ENCODE measurements at regions not wholly inside any gene's neighbourhood (a gene's known extent, or its start where the extent isn't known, plus 50 kb on each side); places are given as distances from the start of the nearest gene placed in this dataset.
"Not testable (repeated sequence)": the region's sequence is repeated elsewhere in the genome, so short reads cannot be mapped to it uniquely, and the experiment has no call there.

DNA sequence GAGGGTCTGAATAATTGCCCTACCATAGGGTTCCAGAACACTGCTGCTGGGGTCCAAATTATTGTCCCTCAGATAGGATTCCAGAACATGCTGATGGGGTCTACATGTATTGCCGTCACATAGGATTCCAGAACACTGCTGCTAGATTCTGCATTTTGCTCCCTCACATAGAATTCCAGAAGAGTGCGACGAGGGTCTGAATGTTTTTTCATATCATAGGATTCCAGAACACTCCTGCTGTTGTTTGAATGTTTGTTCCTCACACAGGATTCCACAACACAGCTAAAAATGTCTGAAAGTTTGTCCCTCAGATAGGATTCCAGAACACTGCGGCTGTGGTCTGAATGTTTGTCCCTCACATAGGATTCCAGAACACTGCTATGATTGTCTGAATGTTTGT is 198.1 kb downstream of the FOXD4L6 start:
- DNase-seq (ENCODE audit: low read depth, low spot score) = not testable (repeated sequence)

DNA sequence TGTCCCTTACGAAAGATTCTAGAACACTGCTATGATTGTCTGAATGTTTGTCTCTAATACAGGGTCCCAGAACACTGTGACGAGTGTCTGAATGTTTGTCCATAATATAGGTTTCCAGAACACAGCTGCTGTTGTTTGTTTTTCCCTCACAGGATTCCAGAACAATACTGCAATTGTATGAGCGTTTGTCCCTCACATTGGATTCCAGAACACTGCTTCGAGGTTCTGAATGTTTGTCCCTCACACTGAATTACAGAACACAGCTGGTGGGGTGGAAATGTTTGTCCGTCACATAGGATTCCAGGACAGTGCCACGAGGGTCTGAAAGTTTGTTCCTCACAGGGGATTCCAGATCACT is 199.0 kb downstream of the FOXD4L6 start:
- not testable (repeated sequence) for DNase-seq (ENCODE audit: low read depth, low spot score)

DNA sequence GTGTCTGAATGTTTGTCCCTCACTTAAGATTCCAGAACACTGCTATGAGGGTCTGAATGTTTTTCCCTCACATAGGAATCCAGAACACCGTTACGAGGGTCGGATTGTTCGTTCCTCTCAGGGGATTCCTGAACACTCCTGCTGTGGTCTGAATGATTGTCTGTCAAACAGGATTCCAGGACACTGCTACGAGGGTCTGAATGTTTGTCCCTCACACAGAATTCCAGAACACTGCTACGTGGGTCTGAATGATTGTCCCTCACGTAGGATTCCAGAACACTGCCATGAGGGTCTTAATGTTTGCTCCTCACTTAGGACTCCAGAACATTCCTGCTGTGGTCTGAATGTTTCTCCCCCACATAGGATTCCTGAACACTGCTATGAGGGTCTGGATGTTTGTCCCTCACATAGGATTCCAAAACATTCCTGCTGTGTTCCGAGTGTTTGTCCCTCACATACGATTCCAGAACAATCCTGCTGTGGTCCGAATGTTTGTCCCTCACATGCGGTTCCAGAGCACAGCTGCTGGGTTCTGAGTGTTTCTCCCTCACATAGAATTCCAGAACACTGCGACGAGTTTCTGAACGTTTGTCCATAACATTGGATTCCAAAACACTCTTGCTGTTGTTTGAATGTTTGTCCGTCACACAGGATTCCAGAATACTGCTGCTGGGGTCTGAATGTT is 199.5 kb downstream of the FOXD4L6 start:
- DNase-seq (ENCODE audit: low read depth, low spot score) = no peak

DNA sequence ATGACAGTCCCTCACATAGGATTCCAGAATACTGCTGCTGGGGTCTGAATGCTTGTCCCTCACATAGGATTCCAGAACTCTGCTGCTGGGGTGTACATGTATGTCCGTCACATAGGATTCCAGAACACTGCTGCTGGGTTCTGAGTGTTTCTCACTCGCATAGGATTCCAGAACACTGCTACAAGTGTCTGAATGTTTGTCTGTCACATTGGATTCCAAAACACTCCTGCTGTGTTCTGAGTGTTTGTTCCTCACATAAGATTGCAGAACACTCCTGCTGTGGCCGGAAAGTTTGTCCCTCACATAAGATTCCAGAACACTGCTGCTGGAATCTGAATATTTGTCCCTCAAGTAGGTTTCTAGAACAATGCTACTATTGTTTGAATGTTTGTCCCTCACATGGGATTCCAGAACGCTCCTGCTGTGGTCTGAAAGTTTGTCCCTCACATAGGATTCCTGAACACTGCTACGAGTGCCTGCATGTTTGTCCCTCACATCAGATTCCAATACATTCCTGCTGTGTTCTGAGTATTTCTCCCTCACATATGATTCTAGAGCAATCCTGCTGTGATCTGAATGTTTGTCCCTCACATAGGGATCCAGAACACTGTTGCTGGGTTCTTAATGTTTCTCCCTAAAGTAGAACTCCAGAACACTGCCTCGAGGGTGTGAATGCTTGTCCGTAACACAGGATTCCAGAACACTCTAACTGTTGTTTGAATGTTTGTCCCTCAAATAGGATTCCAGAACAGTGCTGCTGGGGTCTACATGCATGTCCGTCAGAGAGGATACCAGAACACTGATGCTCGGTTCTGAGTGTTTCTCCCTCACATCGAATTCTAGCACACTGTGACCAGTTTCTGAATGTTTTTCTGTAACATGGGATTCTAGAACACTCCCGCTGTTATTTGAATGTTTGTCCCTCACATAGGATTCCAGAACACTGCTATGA is 200.4 kb downstream of the FOXD4L6 start:
- DNase-seq (ENCODE audit: low read depth, low spot score) = no peak

DNA sequence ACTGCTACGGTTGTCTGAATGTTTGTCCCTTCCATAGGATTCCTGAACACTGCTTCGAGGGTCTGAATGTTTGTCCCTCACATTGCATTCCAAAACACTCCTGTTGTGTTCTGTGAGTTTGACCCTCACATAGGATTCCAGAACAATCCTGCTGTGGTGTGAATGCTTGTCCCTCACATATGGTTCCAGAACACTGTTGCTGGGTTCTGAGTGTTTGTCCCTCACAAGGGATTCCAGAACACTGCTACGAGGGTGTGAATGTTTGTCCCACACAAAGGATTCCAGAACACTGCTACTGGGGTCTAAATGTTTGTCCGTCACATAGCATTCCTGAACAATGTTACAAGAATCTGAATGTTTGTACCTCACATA is 201.2 kb downstream of the FOXD4L6 start:
- DNase-seq (ENCODE audit: low read depth, low spot score) = no peak

DNA sequence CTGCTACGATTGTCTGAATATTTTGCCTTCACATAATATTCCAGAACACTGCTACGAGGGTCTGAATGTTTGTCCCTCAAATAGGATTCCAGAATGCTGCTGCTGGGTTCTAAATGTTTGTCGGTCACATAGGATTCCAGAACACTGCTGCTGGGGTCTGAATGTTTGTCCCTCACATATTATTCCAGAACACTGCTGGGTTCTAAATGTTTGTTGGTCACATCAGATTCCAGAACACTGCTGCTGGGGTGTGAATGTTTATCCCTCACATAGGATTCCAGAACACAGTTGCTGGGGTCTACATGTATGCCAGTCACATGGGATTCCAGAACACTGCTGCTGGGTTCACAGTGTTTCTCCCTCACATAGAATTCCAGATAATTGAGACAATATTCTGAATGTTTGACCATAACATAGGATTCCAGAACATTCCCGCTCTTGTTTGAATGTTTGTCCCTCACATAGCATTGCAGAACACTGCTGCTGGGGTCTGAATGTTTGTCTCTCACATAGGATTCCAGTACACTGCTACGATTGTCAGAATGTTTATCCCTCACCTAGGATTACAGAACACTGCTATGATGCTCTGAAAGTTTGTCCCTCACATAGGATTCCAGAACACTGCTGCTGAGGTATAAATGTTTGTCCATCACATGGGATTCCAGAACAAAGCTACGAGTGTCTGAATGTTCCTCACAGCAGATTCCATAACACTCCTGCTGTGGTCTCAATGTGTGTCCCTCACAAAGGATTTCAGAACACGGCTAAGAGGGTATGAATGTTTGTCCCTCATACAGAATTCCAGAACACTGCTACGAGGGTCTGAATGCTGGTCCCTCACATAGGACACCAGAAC is 201.8 kb downstream of the FOXD4L6 start:
- no peak for DNase-seq (ENCODE audit: low read depth, low spot score)

DNA sequence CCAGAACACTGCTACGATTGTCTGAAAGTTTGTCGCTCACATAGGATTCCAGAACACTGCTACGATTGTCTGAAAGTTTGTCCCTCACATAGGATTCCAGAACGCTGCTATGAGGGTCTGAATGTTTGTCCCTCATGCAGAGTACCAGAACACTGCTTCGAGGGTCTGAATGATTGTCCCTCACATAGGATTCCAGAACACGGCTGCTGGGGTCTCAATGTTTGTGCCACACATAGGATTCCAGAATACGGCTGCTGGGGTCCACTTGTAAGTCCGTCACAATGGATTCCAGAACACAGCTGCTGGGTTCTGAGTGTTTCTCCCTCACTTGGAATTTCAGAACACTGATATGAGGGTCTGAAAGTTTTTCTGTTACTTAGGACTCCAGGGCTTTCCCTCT is 203.3 kb downstream of the FOXD4L6 start:
- no peak for DNase-seq (ENCODE audit: low read depth, low spot score)

DNA sequence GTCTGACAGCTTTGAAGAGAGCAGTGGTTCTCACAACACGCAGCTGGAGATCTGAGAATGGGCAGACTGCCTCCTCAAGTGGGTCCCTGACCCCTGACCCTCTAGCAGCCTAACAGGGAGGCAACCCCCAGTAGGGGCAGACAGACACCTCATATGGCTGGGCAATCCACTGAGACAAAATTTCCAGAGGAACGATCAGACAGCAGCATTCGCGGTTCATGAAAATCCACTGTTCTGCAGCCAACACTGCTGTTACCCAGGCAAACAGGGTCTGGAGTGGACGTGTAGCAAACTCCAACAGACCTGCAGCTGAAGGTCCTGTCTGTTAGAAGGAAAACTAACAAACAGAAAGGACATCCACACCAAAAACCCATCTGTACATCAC is 212.1 kb downstream of the FOXD4L6 start:
- not testable (repeated sequence) for DNase-seq (ENCODE audit: low read depth, low spot score)

DNA sequence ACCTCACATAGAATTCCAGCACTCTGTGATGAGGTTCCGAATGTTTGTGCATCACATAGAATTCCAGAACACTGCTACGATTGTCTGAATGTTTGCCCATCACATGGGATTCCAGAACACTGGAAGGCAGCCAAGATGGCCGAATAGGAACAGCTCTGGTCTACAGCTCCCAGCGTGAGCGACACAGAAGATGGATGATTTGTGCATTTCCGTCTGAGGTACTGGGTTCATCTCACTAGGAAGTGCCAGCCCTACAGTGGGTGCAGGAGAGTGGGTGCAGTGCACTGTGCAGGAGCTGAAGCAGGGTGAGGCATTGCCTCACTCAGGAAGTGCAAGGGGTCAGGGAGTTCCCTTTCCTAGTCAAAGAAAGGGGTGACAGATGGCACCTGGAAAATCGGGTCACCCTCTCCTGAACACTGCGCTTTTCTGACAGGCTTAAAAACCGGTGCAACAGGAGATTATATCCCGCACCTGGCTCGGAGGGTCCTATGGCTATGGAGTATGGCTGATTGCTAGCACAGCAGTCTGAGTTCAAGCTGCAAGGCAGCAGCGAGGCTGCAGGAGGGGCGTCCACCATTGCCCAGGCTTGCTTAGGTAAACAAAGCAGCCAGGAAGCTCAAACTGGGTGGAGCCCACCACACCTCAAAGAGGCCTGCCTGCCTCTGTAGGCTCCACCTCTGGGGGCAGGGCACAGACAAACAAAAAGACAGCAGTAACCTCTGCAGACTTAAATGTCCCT is 212.7 kb downstream of the FOXD4L6 start:
- not testable (repeated sequence) for DNase-seq (ENCODE audit: low read depth, low spot score)

DNA sequence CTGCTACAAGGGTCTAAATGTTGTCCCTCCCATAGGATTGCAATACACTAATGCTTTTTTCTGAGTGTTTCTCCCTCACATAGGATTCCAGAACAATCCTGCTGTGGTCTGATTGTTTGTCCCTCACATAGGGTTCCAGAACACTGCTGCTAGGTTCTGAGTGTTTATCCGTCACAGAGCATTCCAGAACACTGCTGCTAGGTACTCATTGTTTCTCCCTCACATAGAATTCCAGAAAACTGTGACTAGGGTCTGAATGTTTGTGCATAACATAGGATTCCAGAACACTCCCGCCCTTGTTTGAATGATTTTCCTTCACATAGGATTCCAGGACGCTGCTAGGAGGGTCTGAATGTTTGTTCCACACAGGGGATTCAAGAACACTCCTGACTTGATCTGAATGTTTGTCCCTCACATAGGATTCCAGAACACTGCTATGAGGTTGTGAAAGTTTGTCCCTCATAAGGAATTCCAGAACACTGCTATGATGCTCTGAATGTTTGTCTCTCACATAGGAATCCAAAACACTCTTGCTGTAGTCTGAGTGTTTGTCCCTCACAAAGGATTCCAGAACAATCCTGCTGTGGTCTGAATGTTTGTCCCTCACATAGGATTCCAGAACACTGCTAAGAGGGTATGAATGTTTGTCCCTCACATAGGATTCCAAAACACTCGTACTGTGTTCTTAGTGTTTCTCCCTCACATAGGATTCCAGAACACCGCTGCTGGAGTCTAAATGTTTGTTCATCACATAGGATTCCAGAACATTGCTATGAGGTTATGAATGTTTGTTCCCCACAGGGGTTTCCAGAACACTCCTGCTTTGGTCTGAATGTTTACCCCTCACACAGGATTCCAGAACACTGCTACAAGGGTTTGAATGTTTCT is 213.5 kb downstream of the FOXD4L6 start:
- DNase-seq (ENCODE audit: low read depth, low spot score) = no peak

DNA sequence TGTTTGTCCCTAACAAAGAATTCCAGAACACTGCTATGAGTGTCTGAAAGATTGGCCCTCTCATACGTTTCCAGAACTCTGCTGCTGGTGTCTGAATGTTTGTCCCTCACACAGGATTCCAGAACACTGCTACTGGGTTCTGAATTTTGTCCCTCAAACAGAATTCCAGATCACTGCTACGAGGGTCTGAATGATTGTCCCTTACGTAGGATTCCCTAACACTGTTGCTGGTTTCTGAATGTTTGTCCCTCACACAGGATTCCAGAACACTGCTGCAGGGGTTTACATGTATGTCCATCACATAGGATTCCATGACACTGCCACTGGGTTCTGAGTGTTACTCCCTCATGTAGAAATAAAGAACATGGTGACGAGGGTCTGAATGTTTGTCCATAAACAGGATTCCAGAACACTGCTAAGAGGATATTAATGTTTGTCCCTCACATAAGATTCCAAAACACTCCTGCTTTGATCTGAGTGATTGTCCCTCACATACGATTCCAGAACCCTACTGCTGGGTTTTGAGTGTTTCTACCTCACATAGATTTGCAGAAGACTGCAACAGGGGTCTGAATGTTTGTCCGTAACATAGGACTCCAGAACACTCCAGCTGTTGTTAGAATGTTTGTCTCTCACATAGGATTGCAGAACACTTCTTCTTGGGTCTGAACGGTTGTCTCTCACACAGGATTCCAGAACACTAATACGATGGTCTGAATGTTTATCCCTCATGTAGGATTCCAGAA is 214.4 kb downstream of the FOXD4L6 start:
- DNase-seq (ENCODE audit: low read depth, low spot score) = no peak

DNA sequence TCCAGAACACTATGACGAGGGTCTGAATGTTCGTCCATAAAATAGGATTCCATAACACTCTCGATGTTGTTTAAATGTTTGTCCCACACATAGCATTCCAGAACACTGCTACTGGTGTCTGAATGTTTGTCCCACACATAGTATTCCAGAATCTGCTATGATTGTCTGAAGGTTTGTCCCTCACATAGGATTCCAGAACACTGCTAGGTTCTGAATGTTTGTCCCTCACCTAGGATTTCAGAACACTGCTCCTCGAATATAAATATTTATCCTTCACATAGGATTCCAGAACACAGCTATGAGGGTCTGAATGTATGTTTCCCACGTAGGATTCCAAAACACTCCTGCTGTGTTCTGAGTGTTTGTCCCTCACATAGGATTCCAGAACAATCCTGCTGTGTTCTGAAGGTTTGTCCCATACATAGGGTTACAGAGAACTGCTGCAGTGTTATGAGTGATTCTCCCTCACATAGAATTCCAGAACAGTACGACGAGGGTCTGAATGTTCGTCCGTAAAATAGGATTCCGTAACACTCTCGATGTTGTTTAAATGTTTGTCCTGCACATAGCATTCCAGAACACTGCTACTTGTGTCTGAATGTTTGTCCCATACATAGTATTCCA is 215.3 kb downstream of the FOXD4L6 start:
- DNase-seq (ENCODE audit: low read depth, low spot score) = no peak

DNA sequence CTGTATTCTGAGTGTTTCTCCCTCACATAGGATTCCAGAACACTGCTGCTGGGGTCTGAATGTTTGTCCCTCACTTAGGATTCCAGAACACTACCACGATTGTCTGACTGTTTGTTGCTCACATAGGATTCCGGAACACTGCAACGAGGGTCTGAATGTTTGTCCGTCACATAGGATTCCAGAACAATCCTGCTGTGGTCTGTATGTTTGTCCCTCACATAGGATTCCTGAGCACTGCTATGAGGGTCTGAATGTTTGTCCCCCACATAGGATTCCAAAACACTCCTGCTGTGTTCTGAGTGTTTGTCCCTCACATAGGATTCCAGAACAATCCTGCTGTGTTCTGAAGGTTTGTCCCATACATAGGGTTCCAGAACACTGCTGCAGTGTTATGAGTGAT is 215.8 kb downstream of the FOXD4L6 start:
- DNase-seq (ENCODE audit: low read depth, low spot score) = not testable (repeated sequence)

DNA sequence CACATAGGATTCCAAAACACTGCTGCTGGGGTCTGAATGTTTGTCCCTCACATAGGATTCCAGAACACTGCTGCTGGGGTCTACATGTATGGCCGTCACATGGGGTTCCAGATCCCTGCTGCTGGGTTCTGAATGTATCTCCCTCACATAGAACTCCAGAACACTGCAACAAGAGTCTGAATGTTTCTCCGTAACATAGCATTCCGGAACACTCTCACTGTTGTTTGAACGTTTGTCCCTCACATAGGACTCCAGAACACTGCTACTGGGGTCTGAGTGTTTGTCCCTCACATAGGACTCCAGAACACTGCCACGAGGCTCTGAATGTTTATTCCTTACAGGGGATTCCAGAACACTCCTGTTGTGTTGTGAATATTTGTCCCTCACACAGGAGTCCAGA is 216.8 kb downstream of the FOXD4L6 start:
- DNase-seq (ENCODE audit: low read depth, low spot score) = no peak

DNA sequence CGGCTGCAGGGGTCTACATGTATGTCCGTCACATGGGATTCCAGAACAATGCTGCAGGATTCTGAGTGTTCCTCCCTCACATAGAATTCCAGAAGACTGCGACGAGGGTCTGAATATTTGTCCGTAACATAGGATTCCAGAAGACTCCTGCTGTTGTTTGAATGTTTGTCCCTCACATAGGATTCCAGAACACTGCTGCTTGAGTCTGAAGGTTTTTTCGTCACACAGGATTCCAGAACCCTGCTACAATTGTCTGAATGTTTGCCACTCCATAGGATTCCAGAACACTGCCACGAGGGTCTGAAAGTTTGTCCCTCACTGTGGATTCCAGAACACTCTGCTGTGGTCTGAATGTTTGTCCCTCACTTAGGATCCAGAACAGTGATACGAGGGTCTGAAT is 217.5 kb downstream of the FOXD4L6 start:
- DNase-seq (ENCODE audit: low read depth, low spot score) = not testable (repeated sequence)

DNA sequence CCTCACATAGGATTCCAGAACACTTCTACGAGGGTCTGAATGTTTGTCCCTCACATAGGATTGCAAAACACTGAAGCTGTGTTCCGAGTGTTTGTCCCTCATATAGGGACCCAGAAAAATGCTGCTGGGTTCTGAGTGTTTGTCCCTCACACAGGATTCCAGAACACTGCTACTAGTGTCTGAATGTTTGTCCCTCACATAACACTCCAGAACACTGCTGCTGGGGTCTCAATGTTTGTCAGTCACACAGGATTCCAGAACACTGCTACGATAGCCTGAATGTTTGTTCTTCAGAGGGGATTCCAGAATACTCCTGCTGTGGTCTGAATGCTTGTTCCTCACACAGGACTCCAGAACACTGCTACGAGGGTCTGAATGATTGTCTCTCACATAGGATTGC is 218.7 kb downstream of the FOXD4L6 start:
- DNase-seq (ENCODE audit: low read depth, low spot score) = no peak

DNA sequence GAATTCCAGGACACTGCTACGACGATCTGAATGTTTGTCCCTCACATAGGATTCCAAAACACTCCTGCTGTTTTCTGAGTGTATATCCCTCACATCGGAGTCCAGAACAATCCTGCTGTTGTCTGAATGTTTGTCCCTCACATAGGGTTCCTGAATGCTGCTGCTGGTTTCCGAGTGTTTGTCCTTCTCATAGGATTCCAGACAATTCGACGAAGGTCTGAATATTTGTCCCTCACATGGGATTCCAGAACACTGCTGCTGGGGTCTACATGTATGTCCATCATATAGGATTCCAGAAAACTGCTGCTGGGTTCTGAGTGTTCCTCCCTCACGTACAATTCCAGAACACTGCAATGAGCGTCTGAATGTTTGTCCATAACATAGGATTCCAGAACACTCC is 219.4 kb downstream of the FOXD4L6 start:
- DNase-seq (ENCODE audit: low read depth, low spot score) = not testable (repeated sequence)

DNA sequence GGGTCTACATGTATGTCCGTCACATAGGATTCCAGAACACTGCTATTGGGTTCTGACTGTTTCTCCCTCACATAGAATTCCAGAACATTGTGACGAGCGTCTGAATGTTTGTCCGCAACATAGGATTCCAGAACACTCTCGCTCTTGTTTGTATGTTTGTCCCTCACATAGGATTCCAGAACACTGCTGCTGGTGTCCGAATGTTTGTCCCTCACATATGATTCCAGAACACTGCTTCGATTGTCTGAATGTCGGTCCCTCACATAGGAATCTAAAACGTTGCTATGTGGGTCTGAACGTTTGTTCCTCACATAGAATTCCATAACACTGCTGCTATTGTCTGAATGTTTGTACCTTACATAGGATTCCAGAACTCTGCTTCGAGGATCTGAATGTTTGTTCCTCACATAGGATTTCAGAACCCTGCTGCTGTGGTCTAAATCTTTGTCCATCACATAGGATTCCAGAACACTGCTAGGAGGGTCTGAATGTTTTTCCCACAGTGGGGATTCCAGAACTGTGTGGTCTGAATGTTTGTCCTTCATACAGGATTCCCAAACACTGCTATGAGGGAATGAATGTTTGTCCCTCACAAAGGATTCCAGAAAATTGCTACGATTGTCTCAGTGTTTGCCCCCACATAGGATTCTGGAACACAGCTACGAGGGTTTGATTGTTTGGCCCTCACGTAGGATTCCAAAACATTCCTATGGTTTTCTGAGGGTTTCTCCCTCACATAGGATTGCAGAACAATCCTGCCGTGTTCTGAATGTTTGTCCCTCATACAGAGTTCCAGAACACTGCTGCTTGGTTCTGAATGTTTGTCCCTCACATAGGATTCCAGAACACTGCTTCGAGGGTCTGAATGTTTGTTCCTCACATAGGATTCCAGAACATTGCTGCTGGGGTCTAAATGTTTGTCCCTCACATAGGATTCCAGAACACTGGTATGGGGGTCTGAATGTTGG is 220.5 kb downstream of the FOXD4L6 start:
- no peak for DNase-seq (ENCODE audit: low read depth, low spot score)
